ENCODE measurements at regions not wholly inside any gene's neighbourhood (a gene's known extent, or its start where the extent isn't known, plus 50 kb on each side); places are given as distances from the start of the nearest gene placed in this dataset.
A peak's percentile ranks its signal among the peaks of the same experiment; 100 is the strongest.

DNA sequence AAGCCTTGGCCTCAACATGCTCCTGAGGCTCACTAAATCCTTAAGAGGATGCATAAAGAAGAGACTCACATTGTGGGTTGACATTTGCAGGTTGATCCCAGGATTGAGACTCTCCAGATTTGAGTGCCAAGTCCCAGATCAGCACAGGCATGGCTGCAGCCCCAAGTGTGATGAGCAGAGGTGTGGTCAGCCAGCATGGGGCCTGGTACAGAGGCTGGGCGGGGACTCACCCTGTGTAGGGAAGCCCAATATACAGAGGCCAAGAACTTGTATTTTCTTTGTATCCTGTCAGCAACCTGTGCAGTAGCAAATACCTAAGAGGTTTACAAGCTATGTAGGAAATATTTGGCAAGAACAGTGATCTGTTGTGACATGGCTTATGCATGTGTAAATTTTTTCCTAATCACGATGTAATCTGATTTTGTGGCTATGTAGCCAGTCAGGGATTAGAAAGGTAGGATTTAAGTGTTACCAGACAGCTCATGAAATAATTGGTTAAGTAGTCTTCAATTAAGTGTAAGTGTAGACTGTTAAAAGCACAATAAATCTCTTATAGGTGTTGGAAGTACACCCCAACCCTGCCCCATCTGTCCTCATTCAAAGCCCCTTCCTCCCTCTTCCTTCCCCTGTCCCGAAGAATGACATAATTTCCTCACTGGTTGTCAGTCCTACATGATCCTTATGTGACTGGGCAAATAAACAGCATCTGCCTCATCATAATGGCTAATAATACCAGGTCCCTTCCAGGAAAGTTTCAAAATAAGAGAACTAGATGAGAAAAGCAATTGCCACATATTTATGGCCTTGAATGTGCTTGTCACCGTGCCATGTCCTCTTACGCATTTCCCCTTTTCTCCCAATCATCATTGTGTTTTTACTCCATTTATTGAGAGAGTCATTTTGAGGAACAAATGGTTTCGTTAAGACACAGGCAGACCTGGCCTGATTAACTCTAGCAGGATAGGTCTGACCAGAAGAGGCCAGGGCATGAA, 120.9 kb downstream of the HLX start:
- no peak for DNase-seq

DNA sequence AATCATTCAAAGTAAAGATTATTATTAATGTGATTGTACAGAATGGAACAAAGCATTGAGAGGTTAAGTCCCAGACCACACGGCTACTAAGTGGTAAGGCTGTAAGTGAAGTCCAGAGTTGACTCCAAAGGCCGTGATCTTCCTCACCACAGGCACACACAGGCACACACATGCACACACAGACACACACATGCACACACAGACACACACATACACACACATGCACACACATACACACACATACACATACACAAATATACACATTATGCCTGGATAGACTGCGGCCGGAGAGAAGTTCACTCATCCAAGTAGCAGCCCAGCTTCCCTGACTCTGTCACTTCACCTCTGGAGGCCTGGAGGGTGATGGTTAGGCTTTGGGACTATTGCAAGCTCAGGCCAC, 121.9 kb downstream of the HLX start:
- Mint-ChIP-seq H3K9me3 (peaks cover 0 to 7% of the 10 kb centered on the region in 2 donors), H3K27me3 (no peaks in the 10 kb centered on the region), H3K27ac (no peak overlapping the region), H3K4me3 (no peak overlapping the region), H3K4me1 (no peaks in the 10 kb centered on the region)
- DNase-seq (no peak), ATAC-seq (no peak)

More for the DNA sequence above, 120.9 kb downstream of the HLX start:
- H3K9me3 Mint-ChIP-seq: peaks cover 0 to 7% of the 10 kb centered on the region in 2 donors
- no peaks in the 10 kb centered on the region for H3K27me3 Mint-ChIP-seq
- no peaks in the 10 kb centered on the region for H3K4me1 Mint-ChIP-seq
- H3K4me3 Mint-ChIP-seq: no peak overlapping the region
- ATAC-seq: peak; percentile 31
- H3K27ac Mint-ChIP-seq: no peak overlapping the region

DNA sequence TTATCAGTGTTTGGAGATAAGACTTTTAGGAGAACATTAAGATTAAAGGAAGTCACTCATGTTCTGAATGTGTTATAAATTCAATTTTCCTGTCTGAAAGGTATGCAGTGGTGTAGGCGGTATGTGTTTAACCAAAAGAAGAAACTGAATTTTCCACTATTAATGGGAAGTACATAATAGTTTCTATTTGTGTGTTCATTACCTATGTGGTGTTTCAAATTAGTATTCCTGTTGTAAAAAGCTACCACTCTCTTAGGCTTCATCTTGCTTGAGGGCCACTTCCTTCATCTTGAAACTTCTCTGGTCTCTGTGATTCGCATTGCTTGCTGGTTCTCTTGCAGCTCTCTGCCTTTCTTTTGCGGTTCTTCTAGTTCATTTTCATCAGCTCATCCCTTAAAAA, 123.4 kb downstream of the HLX start:
- H3K4me3 Mint-ChIP-seq: no peak overlapping the region
- H3K27ac Mint-ChIP-seq: no peak overlapping the region
- no peak for DNase-seq
- no peaks in the 10 kb centered on the region for H3K27me3 Mint-ChIP-seq
- ATAC-seq: no peak
- no peaks in the 10 kb centered on the region for H3K9me3 Mint-ChIP-seq
- no peaks in the 10 kb centered on the region for H3K4me1 Mint-ChIP-seq

DNA sequence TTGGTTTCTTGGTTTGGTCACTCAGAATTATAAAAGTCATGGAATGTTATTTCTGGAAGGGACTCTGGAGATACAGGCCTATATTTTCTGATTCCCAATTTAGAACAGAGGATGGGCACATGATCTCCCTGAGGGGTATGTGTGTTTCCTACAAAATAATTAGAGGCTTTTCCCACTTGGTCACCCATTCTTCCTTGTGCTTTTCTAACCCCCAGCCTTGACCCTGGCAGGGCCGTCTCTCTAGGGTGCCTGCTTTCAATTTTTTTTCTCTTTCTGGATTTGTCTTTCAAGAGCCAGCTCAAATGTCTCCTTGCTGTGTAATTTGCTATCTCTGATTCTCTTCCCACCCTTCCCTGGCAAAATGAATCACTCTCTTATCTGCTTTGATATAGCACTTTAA, 131.9 kb downstream of the HLX start:
- no peaks in the 10 kb centered on the region for H3K4me1 Mint-ChIP-seq
- peaks cover 8% of the 10 kb centered on the region for H3K27me3 Mint-ChIP-seq
- no peaks in the 10 kb centered on the region for H3K9me3 Mint-ChIP-seq
- H3K27ac Mint-ChIP-seq: no peak overlapping the region
- ATAC-seq (no peak), DNase-seq (no peak)
- H3K4me3 Mint-ChIP-seq: no peak overlapping the region

DNA sequence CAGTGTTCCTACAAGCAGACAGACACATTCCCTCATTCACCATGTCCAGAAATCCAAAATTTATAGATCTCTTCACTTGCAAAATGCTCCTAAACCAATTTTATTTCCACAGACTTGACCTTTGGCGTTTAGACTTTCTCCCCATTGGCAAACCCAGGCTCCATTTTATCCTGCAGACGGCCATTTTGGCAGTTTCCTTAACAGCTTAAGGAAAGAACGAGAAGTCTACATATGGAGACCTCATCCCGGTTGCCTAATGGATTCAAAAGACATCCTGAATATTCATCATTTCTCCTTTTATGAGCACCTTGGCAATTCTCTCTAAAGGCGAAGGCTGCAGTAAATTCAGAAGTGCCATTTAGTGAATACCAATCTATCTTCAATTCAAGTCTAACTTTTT, 132.9 kb downstream of the HLX start:
- Mint-ChIP-seq H3K4me1 (no peaks in the 10 kb centered on the region), H3K9me3 (no peaks in the 10 kb centered on the region), H3K27ac (no peak overlapping the region), H3K27me3 (peaks cover 8% of the 10 kb centered on the region), H3K4me3 (no peak overlapping the region)
- DNase-seq (no peak), ATAC-seq (no peak)

DNA sequence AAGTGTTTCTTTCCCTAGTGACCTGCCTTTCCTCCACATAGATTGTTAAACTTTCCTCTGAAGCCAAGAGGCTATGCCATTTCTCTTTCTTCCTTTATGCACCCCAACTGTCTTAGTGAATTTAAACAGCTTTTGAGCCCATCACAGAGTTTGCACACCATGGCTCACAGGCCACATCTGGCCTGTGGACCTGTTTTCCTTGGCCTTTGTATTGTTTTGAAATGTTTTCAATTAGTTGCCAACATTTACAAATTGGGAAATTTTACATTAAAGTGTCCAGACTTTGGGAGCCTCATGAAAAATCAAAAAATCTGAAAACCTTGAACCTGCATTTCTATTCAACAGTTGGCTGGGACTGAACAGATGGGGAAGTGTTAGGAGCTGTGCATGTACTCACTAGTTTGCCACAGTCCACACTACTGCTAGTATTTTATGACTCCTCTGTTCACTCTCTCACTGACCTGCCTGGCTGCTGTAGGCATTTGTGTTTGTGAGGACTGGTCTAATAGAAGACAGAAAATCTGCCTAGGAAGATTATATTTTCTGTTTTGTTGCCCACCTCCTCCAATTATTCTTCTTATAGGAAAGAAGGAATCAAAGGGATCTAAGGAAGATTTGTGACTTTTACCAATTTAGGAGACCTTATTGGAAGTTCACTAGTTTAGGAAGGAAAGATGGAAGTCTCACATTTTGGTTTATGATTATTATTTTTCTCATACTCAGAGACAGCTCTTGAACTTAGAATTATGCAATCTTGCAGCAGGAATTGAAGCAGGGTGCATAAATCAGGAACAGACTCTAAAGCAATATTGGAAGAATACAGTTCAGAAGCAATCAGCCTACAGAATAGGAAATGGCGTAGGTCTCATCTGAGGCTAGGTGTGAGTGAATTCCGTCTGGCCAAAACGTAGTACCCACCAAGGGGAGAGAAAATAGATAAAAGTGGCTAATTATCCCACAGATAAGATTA, 134.7 kb downstream of the HLX start:
- Mint-ChIP-seq H3K9me3 (no peaks in the 10 kb centered on the region), H3K27me3 (peaks cover 8% of the 10 kb centered on the region), H3K4me1 (no peaks in the 10 kb centered on the region), H3K27ac (no peak overlapping the region), H3K4me3 (no peak overlapping the region)
- DNase-seq (no peak), ATAC-seq (no peak)

DNA sequence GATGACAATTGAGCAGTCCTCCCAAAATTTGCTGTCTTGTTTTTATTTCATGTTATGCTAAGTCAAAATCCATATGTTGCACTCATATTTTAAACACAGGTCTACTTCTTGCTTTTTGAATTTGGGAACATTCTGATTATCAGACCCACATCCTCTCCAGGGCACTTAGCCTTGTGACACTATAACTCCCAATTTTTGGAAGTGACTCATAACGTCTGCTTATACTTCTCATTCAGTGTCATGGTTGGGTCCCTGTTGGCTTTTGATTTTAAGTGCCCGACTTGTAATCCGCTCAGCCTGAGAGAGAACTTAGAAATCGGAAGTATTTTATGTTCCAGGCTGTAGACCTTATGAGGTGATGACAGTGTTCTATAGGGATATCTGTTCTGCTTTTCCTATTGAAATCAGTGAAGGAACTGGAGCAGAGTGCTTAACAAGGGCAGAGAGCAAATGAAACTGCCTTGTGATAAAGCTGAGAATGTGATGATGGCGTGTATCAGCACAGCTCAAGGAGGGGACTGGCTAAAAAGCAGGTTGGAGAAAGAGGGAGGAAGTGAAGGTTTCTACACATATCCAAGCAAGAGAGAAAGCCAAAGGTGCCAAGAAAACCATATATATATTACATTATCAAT, 136.0 kb downstream of the HLX start:
- no peaks in the 10 kb centered on the region for H3K9me3 Mint-ChIP-seq
- H3K27me3 Mint-ChIP-seq: peaks cover 8% of the 10 kb centered on the region
- ATAC-seq (no peak), DNase-seq (no peak)
- no peak overlapping the region for H3K27ac Mint-ChIP-seq
- no peaks in the 10 kb centered on the region for H3K4me1 Mint-ChIP-seq
- H3K4me3 Mint-ChIP-seq: no peak overlapping the region

DNA sequence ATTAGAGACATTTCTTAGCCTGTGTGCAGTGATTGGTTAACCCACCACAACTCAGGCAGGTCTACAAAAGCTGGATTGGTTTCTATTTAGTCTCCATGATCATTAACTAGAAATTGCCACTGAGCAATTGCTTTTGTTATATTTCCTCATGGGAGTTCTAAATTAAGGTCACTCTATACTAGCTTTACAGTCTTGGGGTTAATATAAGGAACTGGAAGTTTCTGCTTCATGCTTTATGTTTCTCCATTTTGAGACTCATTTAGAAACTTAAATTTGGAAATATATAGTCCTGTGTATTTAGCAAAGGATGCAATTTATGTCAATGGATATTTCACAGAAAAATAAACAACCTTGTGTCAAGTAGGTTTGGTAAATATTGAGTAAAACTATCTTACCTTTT, 137.5 kb downstream of the HLX start:
- DNase-seq (no peak), ATAC-seq (no peak)
- H3K4me1 Mint-ChIP-seq: no peaks in the 10 kb centered on the region
- H3K4me3 Mint-ChIP-seq: no peak overlapping the region
- H3K27ac Mint-ChIP-seq: no peak overlapping the region
- no peaks in the 10 kb centered on the region for H3K27me3 Mint-ChIP-seq
- H3K9me3 Mint-ChIP-seq: no peaks in the 10 kb centered on the region

DNA sequence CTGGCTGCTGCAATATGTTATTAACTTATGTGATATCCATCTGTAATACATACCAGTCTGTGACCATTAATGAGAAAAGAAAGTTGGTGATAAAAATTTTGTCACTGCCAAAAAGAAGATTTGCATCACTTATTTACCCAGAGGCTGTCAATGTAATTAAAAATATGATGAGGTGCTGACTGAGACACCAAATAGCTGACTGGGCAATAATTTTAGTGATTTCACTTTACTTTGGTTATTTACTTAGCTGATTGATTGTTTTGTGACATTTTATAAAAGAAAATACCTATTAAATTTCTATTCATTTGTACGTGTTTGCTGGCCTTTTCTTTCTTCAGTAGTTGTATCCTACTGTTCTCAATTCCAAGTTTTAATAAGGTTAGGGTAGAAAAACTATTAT, 139.2 kb downstream of the HLX start:
- Mint-ChIP-seq H3K9me3 (no peaks in the 10 kb centered on the region), H3K4me3 (no peak overlapping the region), H3K27me3 (no peaks in the 10 kb centered on the region), H3K27ac (no peak overlapping the region), H3K4me1 (no peaks in the 10 kb centered on the region)
- ATAC-seq: no peak
- DNase-seq: no peak

DNA sequence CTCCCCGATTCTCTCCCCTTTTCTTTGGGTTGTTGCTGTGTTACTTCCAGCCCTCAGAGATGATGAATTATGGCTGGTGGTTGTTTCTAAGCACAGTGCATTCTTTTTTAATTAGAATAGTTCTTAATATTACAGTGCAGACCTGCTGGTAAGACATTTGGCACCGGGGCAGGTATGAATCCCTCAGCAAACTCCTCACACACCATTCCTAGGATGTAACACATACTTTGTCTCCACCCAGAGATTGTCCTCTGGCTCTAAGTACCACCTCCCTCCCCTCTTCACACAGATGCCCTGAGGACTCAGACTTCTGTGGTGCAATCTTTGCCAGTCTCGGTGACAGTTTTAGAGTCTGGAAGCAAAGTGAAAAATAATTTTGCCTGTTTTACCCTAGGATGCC, 143.1 kb downstream of the HLX start:
- no peak overlapping the region for H3K27ac Mint-ChIP-seq
- no peak for ATAC-seq
- H3K4me3 Mint-ChIP-seq: no peak overlapping the region
- H3K9me3 Mint-ChIP-seq: no peaks in the 10 kb centered on the region
- no peaks in the 10 kb centered on the region for H3K4me1 Mint-ChIP-seq
- no peak for DNase-seq
- no peaks in the 10 kb centered on the region for H3K27me3 Mint-ChIP-seq

DNA sequence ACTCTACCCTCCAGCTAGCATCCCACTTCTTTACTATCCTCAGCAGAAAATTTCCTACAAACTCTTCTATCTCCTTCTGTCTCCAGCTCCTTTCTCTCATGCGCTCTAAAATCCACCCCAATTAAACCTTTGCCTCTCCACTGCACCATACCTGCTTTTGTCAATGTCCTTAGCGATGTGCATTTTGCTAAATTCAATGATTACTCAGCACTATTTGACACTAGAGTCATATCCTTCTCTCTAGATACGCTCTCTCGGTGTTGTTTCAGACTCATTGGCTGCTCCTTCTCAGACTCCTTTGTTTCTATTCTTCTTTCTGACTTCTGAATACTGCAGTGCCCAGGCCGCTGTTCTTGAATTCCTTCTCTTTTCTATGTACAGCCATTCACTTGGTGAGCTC, 144.2 kb downstream of the HLX start:
- no peak overlapping the region for H3K4me3 Mint-ChIP-seq
- H3K4me1 Mint-ChIP-seq: no peaks in the 10 kb centered on the region
- H3K27me3 Mint-ChIP-seq: no peaks in the 10 kb centered on the region
- no peak overlapping the region for H3K27ac Mint-ChIP-seq
- DNase-seq: no peak
- no peaks in the 10 kb centered on the region for H3K9me3 Mint-ChIP-seq
- no peak for ATAC-seq

DNA sequence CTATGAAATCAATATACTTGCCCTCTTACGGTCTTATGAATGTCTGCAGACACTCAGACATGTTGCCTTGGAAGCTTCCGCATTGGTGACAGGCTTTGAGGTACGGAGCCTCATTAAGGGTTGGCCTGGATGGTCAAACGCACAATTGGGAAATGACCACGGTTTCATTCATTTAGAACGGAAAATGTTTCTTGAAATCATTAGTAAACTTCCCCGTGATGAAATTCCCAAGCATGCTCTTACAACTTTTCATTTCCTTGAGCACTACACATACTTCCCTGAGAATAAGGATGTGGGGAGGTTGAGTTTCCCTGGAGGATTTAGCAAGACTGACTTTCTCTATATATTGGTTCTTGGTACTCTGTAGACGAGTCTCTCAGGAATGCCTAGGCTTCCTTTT, 146.3 kb downstream of the HLX start:
- ATAC-seq (no peak), DNase-seq (no peak)
- no peak overlapping the region for H3K4me3 Mint-ChIP-seq
- no peak overlapping the region for H3K27ac Mint-ChIP-seq
- H3K4me1 Mint-ChIP-seq: no peaks in the 10 kb centered on the region
- no peaks in the 10 kb centered on the region for H3K9me3 Mint-ChIP-seq
- H3K27me3 Mint-ChIP-seq: no peaks in the 10 kb centered on the region

DNA sequence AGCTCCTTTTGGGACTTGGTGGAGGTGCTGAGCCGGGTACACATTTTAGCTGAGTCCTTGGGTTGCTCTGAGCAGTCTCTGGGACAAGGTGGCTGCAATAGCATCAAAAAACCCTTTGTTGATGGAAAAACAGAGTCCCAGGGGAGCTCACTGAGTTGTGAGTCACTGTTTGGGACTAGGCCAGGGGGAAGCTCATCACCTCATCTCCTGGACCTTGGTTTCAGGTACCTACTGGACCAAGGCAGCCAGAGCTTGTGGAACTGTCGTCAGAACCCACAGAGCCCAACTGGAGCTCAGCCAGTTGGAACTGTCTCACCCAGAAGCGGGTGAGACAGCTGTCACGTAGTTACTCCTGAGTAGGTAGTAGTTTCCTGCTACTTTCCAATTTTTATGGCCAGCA, 146.7 kb downstream of the HLX start:
- no peaks in the 10 kb centered on the region for H3K9me3 Mint-ChIP-seq
- no peaks in the 10 kb centered on the region for H3K4me1 Mint-ChIP-seq
- H3K27me3 Mint-ChIP-seq: no peaks in the 10 kb centered on the region
- DNase-seq (no peak), ATAC-seq (no peak)
- no peak overlapping the region for H3K27ac Mint-ChIP-seq
- H3K4me3 Mint-ChIP-seq: no peak overlapping the region

DNA sequence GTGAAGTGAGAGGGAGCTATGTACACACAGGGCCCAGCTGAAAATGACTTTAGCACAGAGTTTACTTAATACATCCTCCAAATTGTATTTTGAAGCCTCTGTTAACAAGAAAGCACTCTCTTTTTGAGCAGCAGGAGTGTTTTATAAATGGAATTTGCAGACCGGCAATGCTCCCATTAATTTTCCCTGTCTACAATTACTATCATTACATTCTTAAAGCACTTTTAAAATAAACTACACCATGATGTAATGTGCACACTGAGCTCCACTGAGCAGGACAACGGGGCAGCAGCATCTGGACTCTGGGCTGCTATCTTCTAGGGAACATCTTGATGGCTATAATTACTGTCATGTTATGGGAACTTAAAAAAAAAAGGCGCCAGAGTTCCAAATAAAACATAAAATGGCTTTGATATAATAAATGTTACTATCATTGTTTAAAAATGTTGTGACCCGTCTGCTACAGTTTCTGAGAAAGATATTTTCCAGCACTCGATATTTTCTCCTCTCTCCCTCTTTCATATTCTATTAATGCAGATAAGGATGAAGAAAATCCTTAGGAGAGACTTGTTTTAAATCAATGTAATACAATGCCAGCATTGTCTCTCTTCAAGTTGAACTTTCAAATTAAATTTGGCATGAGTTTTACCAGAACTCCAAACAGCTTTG, 150.9 kb downstream of the HLX start:
- Mint-ChIP-seq H3K9me3 (no peaks in the 10 kb centered on the region), H3K27me3 (no peaks in the 10 kb centered on the region)

DNA sequence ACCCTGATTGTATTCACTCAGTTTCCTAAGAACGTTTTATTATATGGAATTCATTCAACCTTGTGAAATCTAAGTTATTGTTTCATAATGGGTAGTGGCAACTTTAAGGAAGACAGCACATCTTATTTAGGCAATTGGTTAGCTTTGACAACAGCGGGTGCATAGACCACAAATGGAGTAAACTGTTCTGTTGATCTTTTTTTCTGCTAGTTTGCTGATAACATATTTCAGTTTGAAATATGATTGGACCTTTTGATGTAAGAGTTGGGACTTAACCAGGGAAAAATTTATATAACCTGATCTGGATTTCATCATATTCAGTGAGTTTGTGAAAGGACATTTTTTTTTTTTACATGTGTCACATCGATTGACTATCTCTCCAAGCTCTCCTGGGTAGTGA, 151.7 kb downstream of the HLX start:
- H3K4me1 Mint-ChIP-seq: no peaks in the 10 kb centered on the region
- DNase-seq (no peak), ATAC-seq (no peak)
- no peak overlapping the region for H3K27ac Mint-ChIP-seq
- no peaks in the 10 kb centered on the region for H3K9me3 Mint-ChIP-seq
- no peaks in the 10 kb centered on the region for H3K27me3 Mint-ChIP-seq
- no peak overlapping the region for H3K4me3 Mint-ChIP-seq

More for the DNA sequence above, 150.9 kb downstream of the HLX start:
- Mint-ChIP-seq H3K4me3 (no peak overlapping the region), H3K27ac (no peak overlapping the region), H3K4me1 (no peaks in the 10 kb centered on the region)
- DNase-seq (no peak), ATAC-seq (no peak)

All from stimulated activated naive CD8-positive, alpha-beta T cell treated with anti-CD3 and anti-CD28 coated beads, Interleukin-15, amount 100 ng/mL, for 72 hours (primary cell).